ENCODE measurements at regions not wholly inside any gene's neighbourhood (a gene's known extent, or its start where the extent isn't known, plus 50 kb on each side); places are given as distances from the start of the nearest gene placed in this dataset.

- no peak for TF ChIP-seq CTCF (IDR thresholded peaks at IDR 0.05; ENCODE audit: insufficient read depth, low read length)
- TF ChIP-seq REST (IDR thresholded peaks at IDR 0.05; ENCODE audit: insufficient replicate concordance, low read depth): no peak
These were observed 260.5 kb downstream of the HAPSTR1 start for GRCh38 chr16:9351841-9352434.
